ENCODE measurements at regions not wholly inside any gene's neighbourhood (a gene's known extent, or its start where the extent isn't known, plus 50 kb on each side); places are given as distances from the start of the nearest gene placed in this dataset.

DNA sequence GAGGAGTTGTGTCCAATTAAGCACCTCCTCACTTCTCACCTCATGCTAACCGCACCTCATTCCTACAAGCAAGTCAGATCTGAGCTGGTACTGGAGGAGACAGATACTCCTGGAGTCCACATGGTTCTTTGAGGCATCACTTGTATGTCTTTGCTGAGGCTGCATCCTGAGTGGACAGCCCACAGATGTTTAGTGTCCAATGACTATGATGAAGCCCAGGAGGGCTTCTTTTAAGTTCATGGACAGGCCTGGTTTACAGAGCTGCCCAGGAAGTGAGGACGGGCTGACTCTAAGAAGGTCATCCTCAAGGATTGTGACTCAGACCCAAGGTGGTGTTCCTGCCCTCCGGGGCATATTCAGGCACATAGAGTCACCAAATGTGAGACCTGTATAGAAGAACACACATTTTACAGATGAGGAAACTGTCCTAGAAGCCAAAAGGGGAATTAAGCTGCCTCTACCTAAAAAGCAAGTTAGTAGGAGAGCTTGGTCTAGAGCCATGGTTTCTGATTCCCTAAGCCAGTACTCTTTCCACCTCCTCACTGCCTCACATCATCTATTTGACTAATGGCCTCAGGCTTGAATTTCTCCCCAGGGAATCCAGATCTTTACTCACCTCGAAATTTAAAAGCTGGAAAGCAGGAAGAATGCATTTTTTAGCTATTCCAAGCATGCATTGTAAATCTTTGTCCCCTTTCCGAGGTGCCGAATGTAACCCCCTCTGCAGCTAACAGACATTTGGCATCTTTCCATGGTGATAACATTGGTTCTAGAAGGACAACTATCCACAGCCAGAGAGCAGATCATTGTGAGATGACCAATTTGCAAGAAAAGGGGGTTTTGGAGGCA lies 228.1 kb downstream of the OMA1 start:
- Histone ChIP-seq H3K27me3 (ENCODE audit: control insufficient read depth, insufficient read depth, low read length) (no peaks in the 10 kb centered on the region), H3K9ac (ENCODE audit: low read length) (no peak overlapping the region), H3K4me3 (ENCODE audit: low read length) (no peak overlapping the region), H3K4me1 (ENCODE audit: control insufficient read depth, insufficient read depth, low read length) (peaks cover 5% of the 10 kb centered on the region), H3K27ac (ENCODE audit: low read depth, low read length) (no peak overlapping the region), H3K36me3 (ENCODE audit: control insufficient read depth, insufficient read depth, low read length) (no peaks in the 10 kb centered on the region)

DNA sequence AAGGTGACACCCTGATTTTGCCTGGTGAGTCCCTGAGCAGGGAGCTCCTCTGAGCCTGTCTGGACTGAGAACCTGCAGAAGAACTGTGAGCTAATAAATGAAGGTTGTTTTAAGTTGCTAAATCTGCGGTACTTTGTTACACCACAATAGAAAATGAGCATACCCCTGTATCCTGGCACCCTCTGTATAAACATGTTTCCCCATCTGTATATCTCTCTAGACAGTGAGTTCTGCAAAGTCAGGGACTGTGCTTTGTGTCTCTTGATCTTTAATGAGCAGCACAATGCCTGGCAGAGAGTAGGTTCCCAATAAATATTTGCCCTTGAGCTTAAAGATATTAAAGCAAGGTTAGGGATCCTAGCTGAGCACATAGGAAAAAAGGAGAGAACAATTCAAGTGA lies 228.8 kb downstream of the OMA1 start:
- Histone ChIP-seq H3K4me3 (ENCODE audit: low read length) (no peak overlapping the region), H3K27ac (ENCODE audit: low read depth, low read length) (no peak overlapping the region), H3K36me3 (ENCODE audit: control insufficient read depth, insufficient read depth, low read length) (no peaks in the 10 kb centered on the region), H3K27me3 (ENCODE audit: control insufficient read depth, insufficient read depth, low read length) (no peaks in the 10 kb centered on the region), H3K9ac (ENCODE audit: low read length) (no peak overlapping the region), H3K4me1 (ENCODE audit: control insufficient read depth, insufficient read depth, low read length) (peaks cover 5% of the 10 kb centered on the region)

DNA sequence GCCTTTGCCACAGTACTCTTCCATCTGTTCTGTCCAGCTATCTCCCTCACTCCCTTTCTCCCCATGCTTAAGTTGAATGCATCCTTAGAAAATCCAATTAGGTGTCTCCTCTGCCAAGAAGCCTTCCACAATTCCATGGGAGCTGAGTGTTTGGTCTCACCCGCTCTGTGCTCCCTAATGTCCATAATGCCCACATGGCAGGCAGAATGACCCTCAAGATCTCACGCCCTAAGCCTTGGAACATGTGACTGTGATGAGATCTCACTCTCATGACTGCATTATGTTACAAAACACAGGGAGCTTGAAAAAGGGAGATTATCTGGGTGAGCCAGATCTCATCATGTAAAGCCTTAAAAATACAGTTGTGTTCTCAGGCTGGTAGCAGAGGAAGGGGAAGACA lies 229.4 kb downstream of the OMA1 start:
- Histone ChIP-seq H3K4me1 (ENCODE audit: control insufficient read depth, insufficient read depth, low read length) (peaks cover 5% of the 10 kb centered on the region), H3K4me3 (ENCODE audit: low read length) (no peak overlapping the region), H3K27ac (ENCODE audit: low read depth, low read length) (no peak overlapping the region), H3K36me3 (ENCODE audit: control insufficient read depth, insufficient read depth, low read length) (no peaks in the 10 kb centered on the region), H3K9ac (ENCODE audit: low read length) (no peak overlapping the region), H3K27me3 (ENCODE audit: control insufficient read depth, insufficient read depth, low read length) (no peaks in the 10 kb centered on the region)

- H3K36me3 ChIP-seq (ENCODE audit: control insufficient read depth, insufficient read depth, low read length) = no peaks in the 10 kb centered on the region
- peaks cover 5% of the 10 kb centered on the region for H3K4me1 ChIP-seq (ENCODE audit: control insufficient read depth, insufficient read depth, low read length)
- H3K27ac ChIP-seq (ENCODE audit: low read depth, low read length) = no peak overlapping the region
- no peaks in the 10 kb centered on the region for H3K27me3 ChIP-seq (ENCODE audit: control insufficient read depth, insufficient read depth, low read length)
- no peak overlapping the region for H3K4me3 ChIP-seq (ENCODE audit: low read length)
- no peak overlapping the region for H3K9ac ChIP-seq (ENCODE audit: low read length)
Measured at GRCh38 chr1:58316141-58316540, 230.4 kb downstream of the OMA1 start.

GRCh38 chr1:58312971-58313563 lies 233.5 kb downstream of the OMA1 start:
- Histone ChIP-seq H3K27me3 (ENCODE audit: control insufficient read depth, insufficient read depth, low read length) (no peaks in the 10 kb centered on the region), H3K4me3 (ENCODE audit: low read length) (no peak overlapping the region), H3K4me1 (ENCODE audit: control insufficient read depth, insufficient read depth, low read length) (peaks cover 5% of the 10 kb centered on the region), H3K36me3 (ENCODE audit: control insufficient read depth, insufficient read depth, low read length) (no peaks in the 10 kb centered on the region), H3K27ac (ENCODE audit: low read depth, low read length) (no peak overlapping the region), H3K9ac (ENCODE audit: low read length) (no peak overlapping the region)

DNA sequence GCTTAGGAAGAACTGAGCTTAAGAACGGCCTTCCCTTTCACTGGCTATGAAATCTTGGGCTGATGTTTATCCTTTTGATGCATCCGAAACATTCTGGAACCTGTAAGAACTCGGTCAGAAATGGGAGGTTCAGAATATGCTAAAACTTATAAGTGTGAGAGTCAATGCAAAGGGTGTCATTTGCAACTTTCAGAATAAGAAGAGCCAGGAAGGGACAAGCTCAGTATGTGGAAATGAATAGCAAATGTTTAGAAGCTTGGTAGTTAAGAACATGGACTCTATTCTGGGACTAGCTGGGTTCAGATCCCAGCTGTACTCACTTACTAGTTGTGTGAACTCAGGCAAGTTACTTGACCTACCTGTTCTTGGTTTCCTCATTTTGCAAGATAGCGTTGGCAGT lies 234.1 kb downstream of the OMA1 start:
- no peak overlapping the region for H3K4me3 ChIP-seq (ENCODE audit: low read length)
- H3K36me3 ChIP-seq (ENCODE audit: control insufficient read depth, insufficient read depth, low read length) = no peaks in the 10 kb centered on the region
- no peaks in the 10 kb centered on the region for H3K27me3 ChIP-seq (ENCODE audit: control insufficient read depth, insufficient read depth, low read length)
- peaks cover 5% of the 10 kb centered on the region for H3K4me1 ChIP-seq (ENCODE audit: control insufficient read depth, insufficient read depth, low read length)
- H3K27ac ChIP-seq (ENCODE audit: low read depth, low read length) = no peak overlapping the region
- no peak overlapping the region for H3K9ac ChIP-seq (ENCODE audit: low read length)

DNA sequence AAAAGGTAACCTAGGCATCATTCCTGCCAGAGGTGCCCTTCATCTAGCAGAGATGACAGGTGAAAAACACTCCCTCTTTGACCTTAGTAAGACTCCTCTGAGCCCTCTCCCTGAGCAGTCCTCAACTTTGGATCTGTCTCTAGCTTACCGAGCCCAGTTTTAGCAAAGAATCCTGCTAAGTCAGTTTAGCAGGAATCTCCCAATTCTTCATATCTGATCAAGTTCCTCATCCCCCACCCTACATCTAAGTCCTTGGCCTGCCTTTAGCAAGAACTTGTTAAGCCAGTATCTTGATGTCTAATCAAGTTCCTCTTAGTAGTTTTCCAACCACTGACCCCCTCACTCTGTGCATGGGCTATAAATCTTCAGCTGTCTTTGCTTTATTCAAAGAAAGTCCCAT lies 235.6 kb downstream of the OMA1 start:
- Histone ChIP-seq H3K27me3 (ENCODE audit: control insufficient read depth, insufficient read depth, low read length) (no peaks in the 10 kb centered on the region), H3K9ac (ENCODE audit: low read length) (no peak overlapping the region), H3K4me3 (ENCODE audit: low read length) (no peak overlapping the region), H3K27ac (ENCODE audit: low read depth, low read length) (no peak overlapping the region), H3K4me1 (ENCODE audit: control insufficient read depth, insufficient read depth, low read length) (no peaks in the 10 kb centered on the region), H3K36me3 (ENCODE audit: control insufficient read depth, insufficient read depth, low read length) (no peaks in the 10 kb centered on the region)

DNA sequence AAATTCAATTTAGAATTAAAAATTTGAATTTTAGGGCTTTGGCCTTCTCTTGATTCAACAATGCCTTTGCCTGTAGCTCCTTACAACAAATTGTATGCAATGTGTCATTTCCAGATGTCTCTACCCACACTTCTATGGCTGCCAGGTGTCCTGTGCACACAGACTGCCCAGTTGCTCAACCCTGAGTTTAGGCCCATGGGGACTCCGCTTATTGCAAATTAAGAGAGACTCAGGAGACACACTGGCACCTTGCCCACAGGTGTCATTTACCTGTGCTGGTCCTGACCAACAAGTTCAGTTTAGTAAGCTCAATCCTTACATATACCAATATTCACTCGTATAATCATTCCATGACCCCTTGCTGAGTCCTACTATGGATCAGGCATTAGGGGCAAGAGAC lies 236.1 kb downstream of the OMA1 start:
- no peaks in the 10 kb centered on the region for H3K4me1 ChIP-seq (ENCODE audit: control insufficient read depth, insufficient read depth, low read length)
- no peak overlapping the region for H3K9ac ChIP-seq (ENCODE audit: low read length)
- no peaks in the 10 kb centered on the region for H3K27me3 ChIP-seq (ENCODE audit: control insufficient read depth, insufficient read depth, low read length)
- H3K36me3 ChIP-seq (ENCODE audit: control insufficient read depth, insufficient read depth, low read length) = no peaks in the 10 kb centered on the region
- no peak overlapping the region for H3K4me3 ChIP-seq (ENCODE audit: low read length)
- no peak overlapping the region for H3K27ac ChIP-seq (ENCODE audit: low read depth, low read length)

- H3K4me1 ChIP-seq (ENCODE audit: control insufficient read depth, insufficient read depth, low read length) = no peaks in the 10 kb centered on the region
- no peak overlapping the region for H3K4me3 ChIP-seq (ENCODE audit: low read length)
- H3K27ac ChIP-seq (ENCODE audit: low read depth, low read length) = no peak overlapping the region
- no peaks in the 10 kb centered on the region for H3K27me3 ChIP-seq (ENCODE audit: control insufficient read depth, insufficient read depth, low read length)
- no peaks in the 10 kb centered on the region for H3K36me3 ChIP-seq (ENCODE audit: control insufficient read depth, insufficient read depth, low read length)
- no peak overlapping the region for H3K9ac ChIP-seq (ENCODE audit: low read length)
Measured at GRCh38 chr1:58308206-58308605, 238.3 kb downstream of the OMA1 start.

- Histone ChIP-seq H3K4me1 (ENCODE audit: control insufficient read depth, insufficient read depth, low read length) (no peaks in the 10 kb centered on the region), H3K27me3 (ENCODE audit: control insufficient read depth, insufficient read depth, low read length) (no peaks in the 10 kb centered on the region), H3K9ac (ENCODE audit: low read length) (no peak overlapping the region), H3K4me3 (ENCODE audit: low read length) (no peak overlapping the region), H3K36me3 (ENCODE audit: control insufficient read depth, insufficient read depth, low read length) (no peaks in the 10 kb centered on the region), H3K27ac (ENCODE audit: low read depth, low read length) (no peak overlapping the region)
Measured at GRCh38 chr1:58307431-58307830, 239.1 kb downstream of the OMA1 start.

GRCh38 chr1:58305622-58306021 lies 240.9 kb downstream of the OMA1 start:
- H3K4me1 ChIP-seq (ENCODE audit: control insufficient read depth, insufficient read depth, low read length) = no peaks in the 10 kb centered on the region
- H3K4me3 ChIP-seq (ENCODE audit: low read length) = no peak overlapping the region
- H3K36me3 ChIP-seq (ENCODE audit: control insufficient read depth, insufficient read depth, low read length) = no peaks in the 10 kb centered on the region
- no peak overlapping the region for H3K9ac ChIP-seq (ENCODE audit: low read length)
- H3K27ac ChIP-seq (ENCODE audit: low read depth, low read length) = no peak overlapping the region
- no peaks in the 10 kb centered on the region for H3K27me3 ChIP-seq (ENCODE audit: control insufficient read depth, insufficient read depth, low read length)

DNA sequence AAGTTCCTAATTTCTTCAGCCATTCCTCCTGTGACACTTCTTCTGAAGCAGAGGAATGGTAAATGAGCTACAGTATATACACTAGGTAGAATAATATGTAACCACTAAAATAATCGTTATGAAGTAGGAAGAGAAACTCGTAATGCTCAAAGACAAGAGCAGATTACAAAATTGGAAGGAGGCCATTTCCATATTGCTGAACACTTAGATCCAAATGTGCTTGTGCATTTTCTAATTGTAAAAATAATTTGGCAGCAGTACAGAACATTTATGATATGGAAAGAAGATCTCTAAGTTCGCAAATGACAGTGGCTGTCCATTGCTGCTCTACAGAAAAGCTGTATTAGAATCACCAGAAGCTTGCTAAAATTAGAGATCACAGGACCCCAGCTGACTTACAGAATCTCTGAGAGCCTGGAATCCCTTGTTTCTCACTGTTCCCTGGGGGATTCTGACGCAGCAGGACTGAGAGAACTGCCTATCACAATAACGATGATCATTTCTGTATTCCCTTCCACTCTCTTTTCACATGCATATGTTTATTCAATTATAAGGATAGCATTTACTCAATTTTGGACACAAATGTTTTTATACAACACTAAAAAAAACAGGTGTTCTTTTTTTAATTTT lies 242.1 kb downstream of the OMA1 start:
- Histone ChIP-seq H3K9ac (ENCODE audit: low read length) (no peak overlapping the region), H3K4me3 (ENCODE audit: low read length) (no peak overlapping the region), H3K27ac (ENCODE audit: low read depth, low read length) (no peak overlapping the region), H3K36me3 (ENCODE audit: control insufficient read depth, insufficient read depth, low read length) (no peaks in the 10 kb centered on the region), H3K4me1 (ENCODE audit: control insufficient read depth, insufficient read depth, low read length) (no peaks in the 10 kb centered on the region), H3K27me3 (ENCODE audit: control insufficient read depth, insufficient read depth, low read length) (no peaks in the 10 kb centered on the region)

Data from rectal smooth muscle tissue (tissue), 1 donor.